ENCODE measurements at regions not wholly inside any gene's neighbourhood (a gene's known extent, or its start where the extent isn't known, plus 50 kb on each side); places are given as distances from the start of the nearest gene placed in this dataset.

GRCh38 chr11:45355706-45356041, 69.5 kb upstream of the SYT13 start:
- TF ChIP-seq, protein P1, sequence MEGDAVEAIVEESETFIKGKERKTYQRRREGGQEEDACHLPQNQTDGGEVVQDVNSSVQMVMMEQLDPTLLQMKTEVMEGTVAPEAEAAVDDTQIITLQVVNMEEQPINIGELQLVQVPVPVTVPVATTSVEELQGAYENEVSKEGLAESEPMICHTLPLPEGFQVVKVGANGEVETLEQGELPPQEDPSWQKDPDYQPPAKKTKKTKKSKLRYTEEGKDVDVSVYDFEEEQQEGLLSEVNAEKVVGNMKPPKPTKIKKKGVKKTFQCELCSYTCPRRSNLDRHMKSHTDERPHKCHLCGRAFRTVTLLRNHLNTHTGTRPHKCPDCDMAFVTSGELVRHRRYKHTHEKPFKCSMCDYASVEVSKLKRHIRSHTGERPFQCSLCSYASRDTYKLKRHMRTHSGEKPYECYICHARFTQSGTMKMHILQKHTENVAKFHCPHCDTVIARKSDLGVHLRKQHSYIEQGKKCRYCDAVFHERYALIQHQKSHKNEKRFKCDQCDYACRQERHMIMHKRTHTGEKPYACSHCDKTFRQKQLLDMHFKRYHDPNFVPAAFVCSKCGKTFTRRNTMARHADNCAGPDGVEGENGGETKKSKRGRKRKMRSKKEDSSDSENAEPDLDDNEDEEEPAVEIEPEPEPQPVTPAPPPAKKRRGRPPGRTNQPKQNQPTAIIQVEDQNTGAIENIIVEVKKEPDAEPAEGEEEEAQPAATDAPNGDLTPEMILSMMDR (IDR thresholded peaks at IDR 0.05; ENCODE audit: low read depth, low read length): no peak
- TF ChIP-seq EZH2phosphoT487 (IDR thresholded peaks at IDR 0.05; ENCODE audit: low read depth): no peak

Data from OCI-LY3 (cell line).